Osteoblast (primary cell): ENCODE measurements at regions not wholly inside any gene's neighbourhood (a gene's known extent, or its start where the extent isn't known, plus 50 kb on each side); places are given as distances from the start of the nearest gene placed in this dataset.

Source experiments
- DNase-seq: peaks from one replicate; pipeline ENCODE4 v3.0.0; 2011; ENCODE audit warnings: low spot score, mixed read lengths; ENCODE audit not compliant: insufficient read length; ENCODE audit errors: missing footprints
- H2AFZ ChIP-seq: 2 replicates; pipeline ENCODE4 v1.6.0; 2011; ENCODE audit warnings: mild to moderate bottlenecking, low read length
- H3K27ac ChIP-seq: 2 replicates; pipeline ENCODE4 v1.5.1; 2011; ENCODE audit warnings: mild to moderate bottlenecking, low read depth, low read length, moderate library complexity
- H3K27me3 ChIP-seq: 2 replicates; pipeline ENCODE4 v1.6.0; 2012; ENCODE audit warnings: mild to moderate bottlenecking, control low read depth, inconsistent platforms, low read length, moderate library complexity; ENCODE audit not compliant: insufficient read depth
- H3K36me3 ChIP-seq: 2 replicates; pipeline ENCODE4 v1.5.1; 2011; ENCODE audit warnings: mild to moderate bottlenecking, low read length, control low read depth, moderate library complexity; ENCODE audit not compliant: insufficient read depth
- H3K4me1 ChIP-seq: 2 replicates; pipeline ENCODE4 v1.5.1; 2011; ENCODE audit warnings: mild to moderate bottlenecking, low read length, control low read depth, moderate library complexity; ENCODE audit not compliant: insufficient read depth
- H3K4me2 ChIP-seq: 2 replicates; pipeline ENCODE4 v1.6.0; 2011; ENCODE audit warnings: mild to moderate bottlenecking, low read length; ENCODE audit not compliant: insufficient read depth
- H3K4me3 ChIP-seq: fragments of 200-600 bp; sonication (generic); 3 replicates; pipeline ENCODE4 v1.5.1; 2012; ENCODE audit warnings: mild to moderate bottlenecking, low read length, inconsistent platforms; ENCODE audit not compliant: insufficient read depth
- H3K79me2 ChIP-seq: 2 replicates; pipeline ENCODE4 v1.6.0; 2012; ENCODE audit warnings: mild to moderate bottlenecking, low read length, control low read depth, inconsistent platforms; ENCODE audit not compliant: insufficient read depth
- H3K9me3 ChIP-seq: 2 replicates; pipeline ENCODE4 v1.5.1; 2011; ENCODE audit warnings: low read depth, low read length, control low read depth
- H4K20me1 ChIP-seq: 2 replicates; pipeline ENCODE4 v1.6.0; 2012; ENCODE audit warnings: mild to moderate bottlenecking, low read length, control low read depth; ENCODE audit not compliant: insufficient read depth
- TF ChIP-seq, protein P1 (sequence below): IDR thresholded peaks from 2 replicates; pipeline ENCODE4 v1.5.1; 2011; ENCODE audit warnings: mild to moderate bottlenecking, low read depth, low read length, moderate library complexity; ENCODE audit errors: extremely low read depth

DNA sequence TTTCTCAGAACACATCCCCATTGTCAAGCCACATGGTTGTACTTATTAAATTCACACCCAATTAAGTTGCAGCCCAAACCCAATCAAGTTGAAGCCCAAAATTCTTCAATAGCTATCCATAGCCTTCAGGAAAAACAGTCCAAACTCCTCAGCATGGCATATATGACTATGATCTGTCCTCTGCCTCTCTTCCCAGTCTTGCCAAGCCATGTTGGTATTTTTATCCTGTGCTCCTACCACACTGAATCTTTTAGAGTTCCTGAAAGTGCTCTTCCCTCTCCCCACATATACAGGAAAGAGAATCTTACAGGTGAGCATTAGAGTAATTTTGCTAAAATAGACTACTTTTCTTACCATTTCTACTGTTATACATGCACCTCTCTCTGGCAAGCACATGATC, 834.9 kb downstream of the RPS29 start:
- Histone ChIP-seq H4K20me1 (no peaks in the 10 kb centered on the region), H3K36me3 (no peaks in the 10 kb centered on the region), H3K4me3 (no peak overlapping the region), H3K9me3 (peaks cover 3% of the 10 kb centered on the region), H3K4me2 (no peak overlapping the region), H2AFZ (no peak overlapping the region), H3K4me1 (no peaks in the 10 kb centered on the region), H3K27me3 (no peaks in the 10 kb centered on the region), H3K79me2 (no peaks in the 10 kb centered on the region), H3K27ac (no peak overlapping the region)
- DNase-seq: no peak
- TF ChIP-seq, protein P1, sequence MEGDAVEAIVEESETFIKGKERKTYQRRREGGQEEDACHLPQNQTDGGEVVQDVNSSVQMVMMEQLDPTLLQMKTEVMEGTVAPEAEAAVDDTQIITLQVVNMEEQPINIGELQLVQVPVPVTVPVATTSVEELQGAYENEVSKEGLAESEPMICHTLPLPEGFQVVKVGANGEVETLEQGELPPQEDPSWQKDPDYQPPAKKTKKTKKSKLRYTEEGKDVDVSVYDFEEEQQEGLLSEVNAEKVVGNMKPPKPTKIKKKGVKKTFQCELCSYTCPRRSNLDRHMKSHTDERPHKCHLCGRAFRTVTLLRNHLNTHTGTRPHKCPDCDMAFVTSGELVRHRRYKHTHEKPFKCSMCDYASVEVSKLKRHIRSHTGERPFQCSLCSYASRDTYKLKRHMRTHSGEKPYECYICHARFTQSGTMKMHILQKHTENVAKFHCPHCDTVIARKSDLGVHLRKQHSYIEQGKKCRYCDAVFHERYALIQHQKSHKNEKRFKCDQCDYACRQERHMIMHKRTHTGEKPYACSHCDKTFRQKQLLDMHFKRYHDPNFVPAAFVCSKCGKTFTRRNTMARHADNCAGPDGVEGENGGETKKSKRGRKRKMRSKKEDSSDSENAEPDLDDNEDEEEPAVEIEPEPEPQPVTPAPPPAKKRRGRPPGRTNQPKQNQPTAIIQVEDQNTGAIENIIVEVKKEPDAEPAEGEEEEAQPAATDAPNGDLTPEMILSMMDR: no peak

DNA sequence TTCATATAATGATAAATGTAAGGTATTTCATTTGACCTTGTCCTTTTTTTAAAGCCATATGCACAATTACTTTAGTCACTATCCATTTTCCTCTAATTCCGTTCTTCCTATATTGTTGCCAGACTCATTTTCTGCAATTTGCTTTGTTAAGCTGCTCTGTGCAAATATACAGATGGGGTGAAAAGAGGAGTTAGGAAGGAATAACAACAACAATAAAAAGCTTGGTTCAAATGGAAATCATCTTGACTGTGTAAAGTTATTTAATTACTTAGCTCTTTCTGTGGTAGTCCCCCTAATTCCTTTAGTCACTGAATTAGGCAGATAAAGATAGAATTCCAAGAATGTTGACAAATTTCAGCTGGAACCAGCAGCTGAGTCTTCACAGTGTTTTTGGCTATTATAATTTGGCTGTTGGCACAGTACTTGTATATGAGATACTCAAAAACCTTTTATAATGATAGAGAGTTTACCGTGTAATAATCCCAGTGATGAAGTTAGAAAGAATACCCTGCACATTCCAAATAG, 838.0 kb downstream of the RPS29 start:
- Histone ChIP-seq H3K4me3 (no peak overlapping the region), H3K27me3 (no peaks in the 10 kb centered on the region), H3K9me3 (peaks cover 3% of the 10 kb centered on the region), H3K27ac (no peak overlapping the region), H3K4me2 (no peak overlapping the region), H3K36me3 (no peaks in the 10 kb centered on the region), H2AFZ (no peak overlapping the region), H4K20me1 (no peaks in the 10 kb centered on the region), H3K4me1 (no peaks in the 10 kb centered on the region), H3K79me2 (no peaks in the 10 kb centered on the region)
- TF ChIP-seq, protein P1: no peak
- no peak for DNase-seq

DNA sequence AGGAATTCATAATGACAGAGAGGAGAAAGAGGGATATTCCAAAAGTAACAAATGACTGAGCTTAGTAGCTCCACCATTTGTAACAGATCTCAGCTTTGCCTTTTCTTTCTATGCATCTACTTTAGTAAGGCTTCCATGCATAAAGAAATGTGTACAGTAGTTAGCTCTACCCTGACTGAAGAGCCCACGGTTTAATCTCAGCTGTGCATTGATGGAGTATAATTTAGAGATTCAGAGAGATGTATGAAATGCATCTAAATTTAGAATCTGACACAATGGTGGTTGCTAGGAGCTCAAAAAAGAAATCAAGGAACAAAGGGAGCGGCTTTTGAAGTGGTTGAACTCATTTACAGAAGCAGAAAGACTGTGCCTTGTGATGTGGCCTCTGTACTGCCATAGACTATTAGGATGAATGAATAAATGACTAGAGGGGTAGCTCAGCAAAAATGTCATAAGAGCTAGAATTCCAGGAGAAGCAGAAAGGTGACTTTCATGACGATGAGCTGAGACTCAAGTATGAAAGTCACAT, 838.6 kb downstream of the RPS29 start:
- DNase-seq: no peak
- Histone ChIP-seq H4K20me1 (no peaks in the 10 kb centered on the region), H3K36me3 (no peaks in the 10 kb centered on the region), H3K79me2 (no peaks in the 10 kb centered on the region), H3K4me3 (no peak overlapping the region), H3K27ac (no peak overlapping the region), H3K9me3 (peaks cover 3% of the 10 kb centered on the region), H2AFZ (no peak overlapping the region), H3K27me3 (no peaks in the 10 kb centered on the region), H3K4me2 (no peak overlapping the region), H3K4me1 (no peaks in the 10 kb centered on the region)
- TF ChIP-seq, protein P1: no peak

DNA sequence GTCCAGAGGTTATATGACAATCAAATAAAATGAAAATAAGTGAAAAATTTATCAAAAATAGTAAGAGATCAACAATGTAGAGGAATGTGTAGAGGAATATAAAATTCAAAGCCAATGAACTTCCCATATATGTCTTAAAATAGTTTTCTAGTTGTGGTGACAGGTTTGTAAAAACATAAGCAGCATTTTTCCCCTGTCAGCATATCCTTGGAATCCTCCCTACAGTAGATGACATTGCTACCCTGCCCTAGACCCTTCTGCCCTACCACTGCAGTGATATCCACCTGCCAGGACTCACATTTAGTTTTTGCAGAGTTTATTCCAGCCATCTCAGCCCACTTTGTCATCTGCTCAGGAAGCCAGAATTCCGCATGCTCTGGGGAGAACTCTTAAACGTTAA, 842.0 kb downstream of the RPS29 start:
- H2AFZ ChIP-seq: no peak overlapping the region
- H3K36me3 ChIP-seq: no peaks in the 10 kb centered on the region
- TF ChIP-seq, protein P1: no peak
- H3K79me2 ChIP-seq: no peaks in the 10 kb centered on the region
- no peaks in the 10 kb centered on the region for H3K4me1 ChIP-seq
- H3K4me2 ChIP-seq: no peak overlapping the region
- no peak overlapping the region for H3K4me3 ChIP-seq
- H3K27me3 ChIP-seq: no peaks in the 10 kb centered on the region
- H3K27ac ChIP-seq: no peak overlapping the region
- H3K9me3 ChIP-seq: peaks cover under 1% of the 10 kb centered on the region
- no peaks in the 10 kb centered on the region for H4K20me1 ChIP-seq
- no peak for DNase-seq
